IMR-90 (cell line): ENCODE measurements at regions not wholly inside any gene's neighbourhood (a gene's known extent, or its start where the extent isn't known, plus 50 kb on each side); places are given as distances from the start of the nearest gene placed in this dataset.

Experiments used
- ATAC-seq: fragments of 200-7000 bp; cut with Tn5 transposase; 2 replicates; pipeline ENCODE4 v1.9.1; 2020; ENCODE audit warnings: low read depth, mild to moderate bottlenecking, moderate library complexity
- BruUV-seq: library from RNA; stranded (reverse); fragments of 400-500 nt; replicated peaks from 2 replicates; lab custom pipeline; 2021; lab: Mats Ljungman, UMichigan
- CTCF ChIA-PET: fragments of 300-600 bp; formaldehyde crosslinking; extraction: SDS; loops from one replicate; lab custom pipeline; 2021; ENCODE audit warnings: antibody characterized with exemption; lab: Yijun Ruan, JAX
- POLR2A ChIA-PET: fragments of 300-600 bp; sonication (Branson Sonifier 250); formaldehyde crosslinking; loops from one replicate; lab custom pipeline; 2022; ENCODE audit warnings: antibody characterized with exemption; ENCODE audit not compliant: unreplicated experiment; lab: Charles Lee
- DNase-seq: peaks from one replicate; pipeline ENCODE4 v3.0.0; 2013
- H2AFZ ChIP-seq: replicated peaks from 2 replicates; pipeline ENCODE3; 2013; ENCODE audit warnings: low read length, mild to moderate bottlenecking; ENCODE audit not compliant: poor library complexity
- H2AK5ac ChIP-seq: 2 replicates; pipeline ENCODE4 v1.6.1; 2013; ENCODE audit warnings: low read depth, low read length, inconsistent platforms
- H2AK9ac ChIP-seq: replicated peaks from 2 replicates; pipeline ENCODE3; 2013; ENCODE audit warnings: mild to moderate bottlenecking, low read depth, low read length, moderate library complexity; ENCODE audit not compliant: poor library complexity
- H2BK120ac ChIP-seq: 2 replicates; pipeline ENCODE4 v1.6.1; 2013; ENCODE audit warnings: low read depth, low read length, inconsistent platforms
- H2BK15ac ChIP-seq: 3 replicates; pipeline ENCODE4 v1.6.1; 2013; ENCODE audit warnings: low read depth, low read length, inconsistent platforms
- H2BK20ac ChIP-seq: 2 replicates; pipeline ENCODE4 v1.6.1; 2013; ENCODE audit warnings: low read depth, mild to moderate bottlenecking, inconsistent platforms, low read length, moderate library complexity
- H2BK5ac ChIP-seq: 2 replicates; pipeline ENCODE4 v1.6.1; 2013; ENCODE audit warnings: mild to moderate bottlenecking, low read depth, low read length, inconsistent platforms; ENCODE audit not compliant: poor library complexity, severe bottlenecking
- H3K14ac ChIP-seq: replicated peaks from 2 replicates; pipeline ENCODE4 v1.6.1; 2013; ENCODE audit warnings: low read depth, low read length, inconsistent platforms
- H3K18ac ChIP-seq: 2 replicates; pipeline ENCODE4 v1.6.1; 2013; ENCODE audit warnings: low read depth, low read length, control low read depth
- H3K23ac ChIP-seq: 2 replicates; pipeline ENCODE4 v1.6.1; 2013; ENCODE audit warnings: low read depth, low read length, inconsistent platforms
- H3K27ac ChIP-seq: 2 replicates; pipeline ENCODE4 v1.5.1; 2013; ENCODE audit warnings: mild to moderate bottlenecking, control low read depth, low read length; ENCODE audit not compliant: insufficient read depth
- H3K27me3 ChIP-seq: 2 replicates; pipeline ENCODE4 v1.6.1; 2013; ENCODE audit warnings: low read length; ENCODE audit not compliant: control insufficient read depth, insufficient read depth
- H3K36me3 ChIP-seq: 2 replicates; pipeline ENCODE4 v1.6.1; 2013; ENCODE audit warnings: low read length, mixed read lengths; ENCODE audit not compliant: control insufficient read depth, insufficient read depth
- H3K4ac ChIP-seq: 2 replicates; pipeline ENCODE4 v1.6.1; 2013; ENCODE audit warnings: low read depth, low read length, inconsistent platforms
- H3K4me1 ChIP-seq: 2 replicates; pipeline ENCODE4 v1.6.1; 2013; ENCODE audit warnings: low read length, mixed read lengths; ENCODE audit not compliant: control insufficient read depth, insufficient read depth
- H3K4me2 ChIP-seq: 2 replicates; pipeline ENCODE4 v1.6.1; 2013; ENCODE audit warnings: low read depth, mild to moderate bottlenecking, control low read depth, low read length, moderate library complexity
- H3K4me3 ChIP-seq: 2 replicates; pipeline ENCODE4 v1.5.1; 2013; ENCODE audit warnings: low read depth, mild to moderate bottlenecking, control low read depth, low read length, moderate library complexity; ENCODE audit not compliant: insufficient read depth
- H3K56ac ChIP-seq: 2 replicates; pipeline ENCODE4 v1.6.1; 2013; ENCODE audit warnings: low read length, inconsistent platforms; ENCODE audit not compliant: insufficient read depth; ENCODE audit errors: extremely low read depth
- H3K79me1 ChIP-seq, 2 experiments: 2 replicates each; pipeline ENCODE4 v1.6.1; 2013; ENCODE audit warnings: low read length in 2 of 2, inconsistent platforms in 1 of 2, low read depth in 1 of 2
- H3K9ac ChIP-seq: 2 replicates; pipeline ENCODE4 v1.6.1; 2013; ENCODE audit warnings: low read depth, low read length, control low read depth
- H3K9me1 ChIP-seq: 2 replicates; pipeline ENCODE4 v1.6.1; 2013; ENCODE audit warnings: low read length, inconsistent platforms; ENCODE audit not compliant: insufficient read depth
- H3K9me3 ChIP-seq: 2 replicates; pipeline ENCODE4 v1.6.1; 2013; ENCODE audit warnings: low read length; ENCODE audit not compliant: control insufficient read depth, insufficient read depth
- H4K20me1 ChIP-seq: 2 replicates; pipeline ENCODE4 v1.6.1; 2013; ENCODE audit warnings: low read length, inconsistent platforms; ENCODE audit not compliant: insufficient read depth
- H4K5ac ChIP-seq: 2 replicates; pipeline ENCODE4 v1.6.1; 2013; ENCODE audit warnings: mild to moderate bottlenecking, low read depth, low read length, control low read depth
- H4K8ac ChIP-seq, 2 experiments: 2 replicates each; pipeline ENCODE4 v1.6.1; 2013; ENCODE audit warnings: low read depth in 2 of 2, low read length in 2 of 2, control low read depth in 1 of 2, inconsistent platforms in 1 of 2
- H4K91ac ChIP-seq: 2 replicates; pipeline ENCODE4 v1.6.1; 2013; ENCODE audit warnings: low read depth, low read length, inconsistent platforms; ENCODE audit not compliant: insufficient read depth
- CHD1 ChIP-seq: IDR thresholded peaks from 2 replicates; pipeline ENCODE4 v1.6.1; 2012; ENCODE audit warnings: low read depth, low read length, improper control_type of control experiment
- FOS ChIP-seq: fragments of 150-350 bp; IDR thresholded peaks from 2 replicates; pipeline ENCODE4 v1.6.1; 2016; ENCODE audit warnings: low read depth, low read length
- MAFK ChIP-seq: IDR thresholded peaks from 2 replicates; pipeline ENCODE4 v1.6.1; 2012; ENCODE audit warnings: low read depth, low read length, improper control_type of control experiment
- NFE2L2 ChIP-seq: fragments of 150-350 bp; IDR thresholded peaks from 2 replicates; pipeline ENCODE4 v1.6.1; 2016; ENCODE audit warnings: low read depth, mild to moderate bottlenecking, low read length
- POLR2A ChIP-seq: IDR thresholded peaks from 2 replicates; pipeline ENCODE4 v1.6.1; 2012; ENCODE audit warnings: mild to moderate bottlenecking, low read depth, low read length
- RAD21 ChIP-seq: IDR thresholded peaks from 2 replicates; pipeline ENCODE4 v1.6.1; 2012; ENCODE audit warnings: low read length, improper control_type of control experiment
- RCOR1 ChIP-seq: IDR thresholded peaks from 2 replicates; pipeline ENCODE4 v1.6.1; 2012; ENCODE audit warnings: mild to moderate bottlenecking, low read length, improper control_type of control experiment; ENCODE audit not compliant: insufficient replicate concordance
- USF2 ChIP-seq: fragments of 150-350 bp; IDR thresholded peaks from 2 replicates; pipeline ENCODE4 v1.6.1; 2017; ENCODE audit warnings: mild to moderate bottlenecking, antibody characterized with exemption, low read length, low read depth
- WGBS, 2 experiments: methylation state at CpG; one replicate each; pipeline versions ENCODE4 v1.1.5 to v1.1.7; 2013; ENCODE audit warnings: missing lambda C conversion rate in 2 of 2; ENCODE audit not compliant: insufficient read length in 1 of 2; ENCODE audit errors: extremely low coverage in 2 of 2; 5-methylcytosine and 5-hydroxymethylcytosine counted together
- dilution Hi-C: fragments of 300-500 bp; cut with HindIII; formaldehyde crosslinking; loops from one replicate; pipeline ENCODE4 v1.14.3; 2018; ENCODE audit warnings: low sequenced_read_pairs; ENCODE audit not compliant: unreplicated experiment
- in situ Hi-C: fragments of 300-500 bp; cut with MboI; formaldehyde crosslinking; loops from 3 replicates; pipeline ENCODE4 v1.14.3; 2019; ENCODE audit warnings: low sequenced_read_pairs, inconsistent platforms, mixed read lengths
- intact Hi-C: fragments of 100-400 bp; cut with micrococcal nuclease; formaldehyde crosslinking; loops from 2 replicates; pipeline ENCODE4 v1.10.0; 2022

GRCh38 chr1:238242181-238242580 lies 351.5 kb upstream of the ZP4 start:
- Histone ChIP-seq H3K18ac (no peak overlapping the region), H3K27ac (no peak overlapping the region), H3K79me1 (no peaks in the 10 kb centered on the region), H2AK9ac (no peak overlapping the region), H2BK5ac (peak overlapping the region; percentile 53), H2AFZ (no peak overlapping the region), H3K4ac (no peak overlapping the region), H4K8ac (no peak overlapping the region), H2BK120ac (no peak overlapping the region), H2BK20ac (no peak overlapping the region), H3K27me3 (no peaks in the 10 kb centered on the region), H3K4me2 (no peak overlapping the region), H3K4me1 (no peaks in the 10 kb centered on the region), H2AK5ac (no peak overlapping the region), H4K91ac (no peak overlapping the region), H4K20me1 (no peaks in the 10 kb centered on the region), H3K23ac (no peak overlapping the region), H3K56ac (no peak overlapping the region), H3K9ac (no peak overlapping the region), H3K36me3 (no peaks in the 10 kb centered on the region), H3K9me3 (peaks cover 4% of the 10 kb centered on the region), H3K14ac (no peak overlapping the region), H4K5ac (no peak overlapping the region), H3K4me3 (no peak overlapping the region), H3K9me1 (no peaks in the 10 kb centered on the region), H2BK15ac (no peak overlapping the region)
- CTCF ChIA-PET, result no interaction called here
- no peak for DNase-seq
- no peak for TF ChIP-seq FOS
- no peak for TF ChIP-seq USF2
- TF ChIP-seq RAD21, result no peak
- TF ChIP-seq POLR2A, result no peak
- TF ChIP-seq MAFK, result no peak
- TF ChIP-seq RCOR1, result no peak
- no peak for TF ChIP-seq CHD1
- TF ChIP-seq NFE2L2, result no peak
- ATAC-seq, result no peak
- no CpG with 5 or more reads among the region's 1 CpG for WGBS, 2 experiments
- dilution Hi-C loops, result no loop called here
- POLR2A ChIA-PET, result no interaction called here
- BruUV-seq, result no TSS peak
- intact Hi-C loops, result no loop called here
- in situ Hi-C loops, result no loop called here
